NCI-H526 treated with DMSO at 0.1 percent for 48 hours (cell line): ENCODE measurements at regions not wholly inside any gene's neighbourhood (a gene's known extent, or its start where the extent isn't known, plus 50 kb on each side); places are given as distances from the start of the nearest gene placed in this dataset.

Experiments
- DNase-seq: peaks from one replicate; lab custom pipeline; 2025; lab: John Stamatoyannopoulos, UW

- no peak for DNase-seq
Observed at GRCh38 chr3:6097556-6097955, 763.4 kb upstream of the GRM7 start.

- no peak for DNase-seq
Observed at GRCh38 chr3:6098516-6099157, 762.3 kb upstream of the GRM7 start.

- DNase-seq = no peak
Observed at GRCh38 chr3:6099458-6100075, 761.3 kb upstream of the GRM7 start.

GRCh38 chr3:6105187-6105586 lies 755.7 kb upstream of the GRM7 start:
- DNase-seq = no peak

- no peak for DNase-seq
Observed at GRCh38 chr3:6108957-6109356, 752.0 kb upstream of the GRM7 start.

GRCh38 chr3:6110451-6110850 lies 750.5 kb upstream of the GRM7 start:
- no peak for DNase-seq

- no peak for DNase-seq
Observed at GRCh38 chr3:6112546-6112945, 748.4 kb upstream of the GRM7 start.

- no peak for DNase-seq
Observed at GRCh38 chr3:6113338-6113737, 747.6 kb upstream of the GRM7 start.

GRCh38 chr3:6119367-6119766 lies 741.5 kb upstream of the GRM7 start:
- DNase-seq = no peak

GRCh38 chr3:6120786-6121185 lies 740.1 kb upstream of the GRM7 start:
- no peak for DNase-seq

- no peak for DNase-seq
Observed at GRCh38 chr3:6124875-6125274, 736.0 kb upstream of the GRM7 start.

GRCh38 chr3:6125520-6125919 lies 735.4 kb upstream of the GRM7 start:
- DNase-seq = no peak

- no peak for DNase-seq
Observed at GRCh38 chr3:6132684-6133432, 728.1 kb upstream of the GRM7 start.

- DNase-seq = no peak
Observed at GRCh38 chr3:6142707-6143106, 718.2 kb upstream of the GRM7 start.

- no peak for DNase-seq
Observed at GRCh38 chr3:6147883-6148282, 713.0 kb upstream of the GRM7 start.

- DNase-seq = no peak
Observed at GRCh38 chr3:6155650-6156338, 705.1 kb upstream of the GRM7 start.

GRCh38 chr3:6165951-6166350 lies 695.0 kb upstream of the GRM7 start:
- DNase-seq = no peak

GRCh38 chr3:6168256-6168655 lies 692.7 kb upstream of the GRM7 start:
- DNase-seq = no peak

- no peak for DNase-seq
Observed at GRCh38 chr3:6172871-6173642, 687.9 kb upstream of the GRM7 start.

GRCh38 chr3:6177417-6177816 lies 683.5 kb upstream of the GRM7 start:
- DNase-seq = no peak

GRCh38 chr3:6179761-6180160 lies 681.2 kb upstream of the GRM7 start:
- DNase-seq = no peak

- DNase-seq = no peak
Observed at GRCh38 chr3:6180171-6180570, 680.7 kb upstream of the GRM7 start.
